ENCODE measurements at regions not wholly inside any gene's neighbourhood (a gene's known extent, or its start where the extent isn't known, plus 50 kb on each side); places are given as distances from the start of the nearest gene placed in this dataset.
"Not testable (repeated sequence)": the region's sequence is repeated elsewhere in the genome, so short reads cannot be mapped to it uniquely, and the experiment has no call there.

- ChIA-PET CTCF (no interaction called here), POLR2A (ENCODE audit: low non-redundant PET) (no interaction called here)
- DNase-seq (ENCODE audit: low spot score): no peak
- H3K27ac ChIP-seq (ENCODE audit: low read depth, low read length, poor library complexity, severe bottlenecking): no peak overlapping the region
- peaks cover 3% of the 10 kb centered on the region for H3K9me3 ChIP-seq (ENCODE audit: low read depth, low read length, poor library complexity, severe bottlenecking)
- TF ChIP-seq EZH2 (IDR thresholded peaks at IDR 0.05; ENCODE audit: borderline replicate concordance, low read depth, low read length, poor library complexity, severe bottlenecking): no peak
- no TSS peak for BruUV-seq (replicated peaks)
- no peaks in the 10 kb centered on the region for H3K4me1 ChIP-seq (ENCODE audit: insufficient read depth, low read length, poor library complexity, severe bottlenecking)
- H3K27me3 ChIP-seq (replicated peaks; ENCODE audit: insufficient read depth, low read depth, low read length, poor library complexity): no peaks in the 10 kb centered on the region
- H3K4me3 ChIP-seq (ENCODE audit: low read depth, low read length, poor library complexity, severe bottlenecking): no peak overlapping the region
- intact Hi-C loops (cut with micrococcal nuclease; ENCODE audit: unreplicated experiment): no loop called here
- H3K36me3 ChIP-seq (ENCODE audit: insufficient read depth, low read length, poor library complexity, severe bottlenecking): no peaks in the 10 kb centered on the region
These were observed 1036.5 kb upstream of the NOVA1 start for GRCh38 chr14:27634056-27634970.

GRCh38 chr14:27640688-27641087 is 1042.9 kb upstream of the NOVA1 start:
- H3K27me3 ChIP-seq (replicated peaks; ENCODE audit: insufficient read depth, low read depth, low read length, poor library complexity); intact Hi-C loops (cut with micrococcal nuclease; ENCODE audit: unreplicated experiment); CTCF ChIA-PET; H3K4me3 ChIP-seq (ENCODE audit: low read depth, low read length, poor library complexity, severe bottlenecking); H3K27ac ChIP-seq (ENCODE audit: low read depth, low read length, poor library complexity, severe bottlenecking); BruUV-seq (replicated peaks); DNase-seq (ENCODE audit: low spot score); POLR2A ChIA-PET (ENCODE audit: low non-redundant PET); H3K36me3 ChIP-seq (ENCODE audit: insufficient read depth, low read length, poor library complexity, severe bottlenecking); H3K4me1 ChIP-seq (ENCODE audit: insufficient read depth, low read length, poor library complexity, severe bottlenecking): not testable (repeated sequence)
- peaks cover 17% of the 10 kb centered on the region for H3K9me3 ChIP-seq (ENCODE audit: low read depth, low read length, poor library complexity, severe bottlenecking)

GRCh38 chr14:27642251-27642866 is 1044.5 kb upstream of the NOVA1 start:
- Histone ChIP-seq H3K36me3 (ENCODE audit: insufficient read depth, low read length, poor library complexity, severe bottlenecking) (no peaks in the 10 kb centered on the region), H3K9me3 (ENCODE audit: low read depth, low read length, poor library complexity, severe bottlenecking) (peaks cover 17% of the 10 kb centered on the region), H3K4me1 (ENCODE audit: insufficient read depth, low read length, poor library complexity, severe bottlenecking) (no peaks in the 10 kb centered on the region), H3K27me3 (replicated peaks; ENCODE audit: insufficient read depth, low read depth, low read length, poor library complexity) (no peaks in the 10 kb centered on the region), H3K27ac (ENCODE audit: low read depth, low read length, poor library complexity, severe bottlenecking) (no peak overlapping the region), H3K4me3 (ENCODE audit: low read depth, low read length, poor library complexity, severe bottlenecking) (no peak overlapping the region)
- DNase-seq (ENCODE audit: low spot score): no peak
- BruUV-seq (replicated peaks): no TSS peak
- TF ChIP-seq EZH2 (IDR thresholded peaks at IDR 0.05; ENCODE audit: borderline replicate concordance, low read depth, low read length, poor library complexity, severe bottlenecking) (no peak), CTCF (conservative IDR thresholded peaks at IDR 0.05; ENCODE audit: low read depth, low read length) (no peak)
- intact Hi-C loops (cut with micrococcal nuclease; ENCODE audit: unreplicated experiment): no loop called here
- ChIA-PET CTCF (no interaction called here), POLR2A (ENCODE audit: low non-redundant PET) (no interaction called here)

GRCh38 chr14:27660683-27661082 is 1062.8 kb upstream of the NOVA1 start:
- intact Hi-C loops (cut with micrococcal nuclease; ENCODE audit: unreplicated experiment): no loop called here
- Histone ChIP-seq H3K36me3 (ENCODE audit: insufficient read depth, low read length, poor library complexity, severe bottlenecking) (no peaks in the 10 kb centered on the region), H3K27ac (ENCODE audit: low read depth, low read length, poor library complexity, severe bottlenecking) (no peak overlapping the region), H3K4me1 (ENCODE audit: insufficient read depth, low read length, poor library complexity, severe bottlenecking) (no peaks in the 10 kb centered on the region), H3K9me3 (ENCODE audit: low read depth, low read length, poor library complexity, severe bottlenecking) (peaks cover 15% of the 10 kb centered on the region), H3K4me3 (ENCODE audit: low read depth, low read length, poor library complexity, severe bottlenecking) (no peak overlapping the region), H3K27me3 (replicated peaks; ENCODE audit: insufficient read depth, low read depth, low read length, poor library complexity) (no peaks in the 10 kb centered on the region)
- BruUV-seq (replicated peaks): no TSS peak
- DNase-seq (ENCODE audit: low spot score): no peak
- ChIA-PET POLR2A (ENCODE audit: low non-redundant PET) (no interaction called here), CTCF (no interaction called here)
- no peak for TF ChIP-seq EZH2 (IDR thresholded peaks at IDR 0.05; ENCODE audit: borderline replicate concordance, low read depth, low read length, poor library complexity, severe bottlenecking)

Measured in A673 (cell line).